Stromal cell of bone marrow (primary cell): ENCODE measurements at regions not wholly inside any gene's neighbourhood (a gene's known extent, or its start where the extent isn't known, plus 50 kb on each side); places are given as distances from the start of the nearest gene placed in this dataset.

Source experiments
- DNase-seq: peaks from one replicate; pipeline ENCODE4 v3.0.0-alpha.2; 2012; ENCODE audit warnings: low read depth

GRCh38 chrX:10393241-10393640, 227.1 kb downstream of the MID1 start:
- DNase-seq = no peak

- DNase-seq = no peak
These were observed 226.5 kb downstream of the MID1 start for GRCh38 chrX:10393899-10394298.

- DNase-seq = no peak
These were observed 225.2 kb downstream of the MID1 start for GRCh38 chrX:10395179-10395578.
